HG02763 (cell line): ENCODE measurements at regions not wholly inside any gene's neighbourhood (a gene's known extent, or its start where the extent isn't known, plus 50 kb on each side); places are given as distances from the start of the nearest gene placed in this dataset.
"Not testable (repeated sequence)": the region's sequence is repeated elsewhere in the genome, so short reads cannot be mapped to it uniquely, and the experiment has no call there.

Source experiments
- ATAC-seq: cut with Tn5 transposase; IDR thresholded peaks from one replicate; pipeline ENCODE4 v1.9.1; 2021; ENCODE audit warnings: mild to moderate bottlenecking, moderate library complexity; ENCODE audit not compliant: unreplicated experiment

DNA sequence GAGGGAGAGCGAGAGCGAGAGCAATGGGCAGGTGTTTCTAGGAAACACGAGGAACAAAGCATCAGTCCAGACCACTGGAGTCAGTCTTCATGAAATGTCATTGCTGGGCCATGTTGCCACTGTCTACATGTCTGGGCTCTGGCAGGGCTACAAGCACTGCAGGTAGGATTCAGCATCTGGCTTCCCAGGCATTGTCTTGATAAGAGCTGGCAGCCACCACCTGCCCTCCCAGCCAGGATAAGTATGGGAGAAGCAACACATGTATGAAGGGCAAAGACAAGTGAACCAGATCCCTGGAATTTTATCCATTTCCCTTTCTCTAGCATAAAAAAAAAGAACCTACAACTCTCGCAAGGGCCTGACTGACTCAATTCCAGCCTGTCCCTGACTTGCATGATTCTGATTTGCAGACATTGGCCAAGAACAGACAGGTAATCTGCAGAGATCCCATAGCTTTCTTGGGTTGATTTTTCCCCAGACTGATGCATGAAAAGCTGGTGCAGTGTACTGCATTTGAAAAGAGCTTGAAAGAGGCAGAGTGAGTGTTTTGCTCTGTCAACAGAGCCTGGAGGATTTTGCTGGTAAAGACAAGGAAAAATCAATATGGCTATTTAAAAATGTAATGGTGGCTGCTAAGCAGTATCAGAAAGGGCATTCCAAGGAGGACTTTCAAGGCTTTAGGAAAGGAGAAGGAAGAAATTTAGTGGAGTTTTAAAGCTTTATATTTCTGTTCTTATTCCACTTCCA is 157.2 kb upstream of the MYRIP start:
- no peak for ATAC-seq

DNA sequence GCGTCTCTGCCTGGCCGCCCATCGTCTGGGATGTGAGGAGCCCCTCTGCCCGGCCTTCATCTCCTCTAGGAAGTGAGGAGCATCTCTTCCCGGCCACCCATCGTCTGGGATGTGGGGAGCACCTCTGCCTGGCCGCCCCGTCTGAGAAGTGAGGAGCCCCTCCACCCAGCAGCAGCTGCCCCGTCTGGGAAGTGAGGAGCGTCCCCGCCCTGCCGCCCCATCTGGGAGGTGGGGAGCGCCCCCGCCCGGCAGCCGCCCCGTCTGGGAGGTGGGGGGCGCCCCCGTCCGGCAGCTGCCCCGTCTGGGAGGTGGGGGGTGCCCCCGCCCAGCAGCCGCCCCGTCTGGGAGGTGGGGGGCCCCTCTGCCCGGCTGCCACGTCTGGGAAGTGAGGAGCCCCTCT is 153.7 kb upstream of the MYRIP start:
- not testable (repeated sequence) for ATAC-seq

DNA sequence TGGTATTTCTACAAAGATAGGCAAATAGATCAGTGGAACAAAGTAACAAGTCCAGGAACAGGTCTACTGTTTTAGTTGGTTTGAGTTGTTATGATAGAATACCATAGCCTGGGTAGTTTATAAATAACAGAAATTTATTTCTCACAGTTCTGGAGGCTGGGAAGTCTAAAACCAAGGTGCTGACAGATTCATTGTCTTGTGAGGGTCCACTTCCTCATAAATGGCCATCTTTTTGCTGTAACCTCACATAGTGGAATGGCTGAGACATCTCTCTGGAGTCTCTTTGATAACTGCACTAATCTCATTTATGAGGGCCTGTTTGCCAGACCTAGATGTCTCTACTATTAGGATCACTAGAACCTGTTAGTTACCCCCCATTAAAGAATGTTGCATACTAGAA is 152.3 kb upstream of the MYRIP start:
- ATAC-seq = no peak

DNA sequence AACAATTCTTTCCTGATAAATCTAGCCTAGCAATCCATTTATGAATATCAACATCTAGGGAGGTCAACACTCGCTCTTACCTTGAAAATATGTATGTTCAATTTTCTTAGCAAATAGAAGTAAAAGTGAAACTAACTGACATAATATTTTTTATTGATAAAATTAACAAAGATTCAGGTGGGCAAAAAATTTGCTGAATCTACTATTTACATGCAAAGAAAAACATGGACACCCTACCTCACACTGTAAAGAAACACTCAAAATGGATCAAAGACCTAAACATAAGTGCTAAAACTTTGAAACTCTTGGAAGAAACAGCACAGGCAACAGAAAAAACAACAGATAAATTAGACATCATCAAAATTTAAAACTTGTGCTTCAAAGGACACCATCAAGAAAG is 151.6 kb upstream of the MYRIP start:
- no peak for ATAC-seq

DNA sequence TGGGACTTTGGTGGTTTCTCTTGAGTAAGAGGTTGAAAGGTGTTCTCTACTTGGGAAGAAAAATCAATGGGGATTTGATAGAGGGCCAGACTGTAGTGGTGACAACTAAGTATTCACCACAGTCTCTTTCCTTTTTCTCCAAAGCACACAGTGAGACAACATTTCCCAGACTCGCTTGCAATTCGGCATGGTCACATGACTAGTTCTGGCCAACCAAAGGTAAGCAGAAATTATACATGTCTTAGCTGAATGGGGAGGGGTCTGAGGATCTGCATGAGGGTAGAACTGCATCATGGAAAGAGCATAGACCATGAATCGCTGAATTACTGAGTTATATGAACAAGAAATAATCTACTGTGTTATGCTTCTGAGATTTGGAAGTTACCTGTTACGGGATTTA is 144.5 kb upstream of the MYRIP start:
- ATAC-seq = no peak

DNA sequence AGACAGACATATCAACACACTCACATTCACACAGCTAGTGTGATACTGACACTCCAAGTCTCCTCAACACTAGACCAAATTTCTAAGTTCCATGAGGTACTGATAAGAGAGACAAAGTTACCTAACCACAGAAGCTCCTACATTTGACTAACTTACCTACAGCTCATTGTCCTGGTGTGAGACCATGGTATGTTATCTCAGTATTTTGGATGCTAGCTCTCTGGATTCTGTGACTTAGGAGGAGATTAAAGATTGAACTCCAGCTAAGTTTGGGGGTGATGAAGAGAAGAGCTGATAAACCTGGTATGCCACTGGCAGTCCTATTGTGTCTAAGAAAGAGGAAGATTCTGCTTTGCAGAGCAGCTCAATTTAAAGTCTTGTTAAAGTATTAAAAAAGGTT is 144.0 kb upstream of the MYRIP start:
- ATAC-seq = no peak

DNA sequence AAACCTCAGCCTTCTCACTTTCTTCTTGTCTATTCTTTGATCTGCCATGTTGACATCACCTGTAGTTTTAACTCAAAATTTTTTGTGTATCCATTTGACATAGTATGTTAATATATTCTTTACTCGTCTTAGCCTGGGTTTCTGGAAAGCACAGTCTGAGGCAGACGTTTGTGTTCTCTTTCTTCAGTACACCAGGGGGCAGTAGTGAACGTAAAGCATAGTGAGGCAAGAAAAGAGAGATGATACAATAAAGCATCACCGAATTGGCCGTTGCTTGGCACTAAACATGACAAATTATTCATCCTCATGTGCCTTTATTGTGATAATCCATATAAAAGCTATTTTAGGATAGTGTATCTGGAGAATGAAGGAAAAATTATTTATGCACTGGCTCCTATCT is 141.0 kb upstream of the MYRIP start:
- no peak for ATAC-seq

DNA sequence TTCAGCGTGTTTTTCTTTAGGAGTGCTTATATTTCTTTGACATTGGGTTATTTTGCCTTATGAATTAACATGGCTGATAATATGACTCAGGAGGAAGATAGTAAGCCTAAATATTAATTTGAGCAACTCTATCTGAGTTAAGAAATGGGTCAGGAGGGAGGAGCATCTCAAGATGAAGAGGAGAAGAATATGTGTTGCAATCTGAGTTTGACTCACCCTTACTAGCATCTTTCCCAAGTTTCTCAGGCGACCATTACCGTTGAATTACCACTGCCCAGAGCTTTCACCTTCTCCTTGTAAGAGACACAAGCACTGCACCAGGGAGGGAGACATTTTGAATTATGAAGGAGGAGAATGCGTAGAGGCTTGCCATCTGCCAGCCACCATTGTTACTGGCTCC is 138.3 kb upstream of the MYRIP start:
- ATAC-seq = no peak

DNA sequence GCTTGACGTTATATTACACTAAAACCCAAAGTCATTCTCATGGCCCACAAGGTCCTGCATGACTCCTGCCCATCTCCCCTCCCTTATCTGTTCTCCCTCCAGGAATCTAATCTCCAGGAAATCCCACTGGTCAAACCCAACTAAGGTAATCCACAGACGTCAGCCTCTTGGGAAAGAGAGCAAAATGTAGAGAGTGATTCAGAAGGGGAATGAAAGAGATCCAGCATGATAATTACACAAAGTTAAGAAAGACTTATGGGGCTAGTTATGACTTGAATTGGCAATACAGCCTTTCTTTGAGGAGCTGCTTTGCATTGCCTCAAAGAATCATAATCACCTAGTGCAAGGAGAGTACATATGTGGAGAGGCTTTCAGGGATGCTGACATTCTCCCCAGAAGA is 137.8 kb upstream of the MYRIP start:
- ATAC-seq = no peak

DNA sequence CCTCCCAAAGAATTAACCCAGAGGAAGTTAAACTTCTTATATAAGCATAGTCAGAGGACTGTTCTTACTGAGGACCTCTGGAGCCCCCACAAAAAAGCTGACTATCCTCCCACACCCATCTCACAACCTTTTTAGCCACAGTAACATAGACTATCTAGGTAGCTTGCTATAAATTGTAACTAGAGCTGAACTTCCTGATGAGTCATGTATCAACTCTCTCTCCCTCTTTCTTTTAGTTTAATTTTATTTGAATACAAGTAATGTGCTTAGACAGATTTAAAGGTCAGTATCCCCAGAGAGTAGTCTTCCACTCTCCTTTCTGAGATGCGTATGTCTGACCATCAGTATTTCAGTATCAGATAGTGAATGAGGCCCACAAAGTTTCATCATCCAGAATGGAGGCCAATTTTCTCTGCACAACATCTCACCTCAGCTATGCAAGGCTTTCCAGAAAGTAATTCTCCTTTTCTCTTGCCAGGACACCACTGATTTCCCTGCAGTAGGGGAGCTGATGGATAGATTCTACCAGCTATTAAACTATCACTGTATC is 104.0 kb upstream of the MYRIP start:
- no peak for ATAC-seq

DNA sequence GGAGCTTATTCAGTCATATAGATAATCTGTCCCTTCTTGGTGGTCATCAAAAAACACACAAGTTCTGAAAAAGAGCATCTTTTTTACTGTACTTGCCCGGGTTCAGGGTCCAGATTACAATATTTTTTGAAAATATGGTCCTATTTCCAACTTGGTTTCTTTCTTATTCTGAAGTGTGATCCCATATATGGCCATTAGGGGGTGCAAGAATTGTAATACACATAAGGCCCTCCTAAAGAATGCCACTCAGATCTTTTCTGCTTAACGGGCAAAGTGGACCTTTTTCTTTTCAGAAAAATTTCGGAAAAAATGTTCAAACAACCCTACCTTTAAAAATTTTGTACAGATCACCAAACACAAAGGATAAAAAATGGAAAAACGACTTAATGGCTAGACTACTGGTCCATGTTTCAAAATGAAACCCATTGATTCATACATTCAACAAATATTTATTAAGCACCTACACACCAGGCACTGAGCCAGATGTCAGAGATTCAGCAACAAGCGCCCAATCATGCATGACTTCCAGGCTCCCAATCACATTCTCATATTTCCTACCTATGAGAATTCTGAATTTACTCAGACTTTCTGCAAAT is 102.0 kb upstream of the MYRIP start:
- no peak for ATAC-seq

DNA sequence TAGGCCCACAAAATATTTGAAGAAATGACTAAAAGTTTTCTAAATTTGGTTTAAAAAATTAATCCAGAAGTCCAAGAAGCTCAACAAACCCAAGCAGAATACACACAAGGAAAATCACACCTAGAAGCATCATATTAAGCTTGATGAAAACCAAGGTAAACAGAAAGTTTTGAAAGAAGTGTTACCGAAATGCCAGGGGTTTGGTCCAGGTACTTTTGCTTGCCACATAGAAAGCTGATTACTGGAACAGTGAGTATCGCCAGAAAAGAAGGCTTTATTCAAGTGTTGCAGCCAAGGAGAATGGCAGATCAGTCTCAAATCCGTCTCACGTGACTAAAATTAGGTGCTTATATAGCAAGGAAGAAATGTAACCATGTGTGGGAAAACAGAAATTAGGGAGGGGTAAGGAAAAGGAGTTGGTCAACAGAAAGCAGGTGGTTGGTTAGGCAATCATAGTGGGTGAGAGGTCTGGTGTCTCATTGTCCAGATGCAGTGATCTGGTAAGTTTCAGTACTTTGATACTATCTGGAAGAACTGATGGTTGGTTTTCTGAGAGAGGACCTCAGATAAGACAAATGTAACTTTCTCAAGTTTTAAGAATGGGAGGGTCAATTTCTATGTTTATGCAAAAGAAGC is 96.9 kb upstream of the MYRIP start:
- no peak for ATAC-seq

DNA sequence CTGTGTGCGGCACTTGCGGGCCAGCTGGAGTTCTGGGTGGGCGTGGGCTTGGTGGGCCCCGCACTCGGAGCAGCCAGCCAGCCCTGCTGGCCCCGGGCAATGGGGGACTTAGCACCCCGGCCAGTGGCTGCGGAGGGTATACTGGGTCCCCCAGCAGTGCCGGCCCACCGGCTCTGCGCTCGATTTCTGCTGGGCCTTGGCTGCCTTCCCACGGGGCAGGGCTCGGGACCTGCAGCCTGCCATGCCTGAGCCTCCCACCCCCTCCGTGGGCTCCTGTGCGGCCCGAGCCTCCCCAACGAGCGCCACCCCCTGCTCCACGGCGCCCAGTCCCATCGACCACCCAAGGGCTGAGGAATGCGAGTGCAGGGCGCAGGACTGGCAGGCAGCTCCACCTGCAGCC is 96.1 kb upstream of the MYRIP start:
- not testable (repeated sequence) for ATAC-seq

DNA sequence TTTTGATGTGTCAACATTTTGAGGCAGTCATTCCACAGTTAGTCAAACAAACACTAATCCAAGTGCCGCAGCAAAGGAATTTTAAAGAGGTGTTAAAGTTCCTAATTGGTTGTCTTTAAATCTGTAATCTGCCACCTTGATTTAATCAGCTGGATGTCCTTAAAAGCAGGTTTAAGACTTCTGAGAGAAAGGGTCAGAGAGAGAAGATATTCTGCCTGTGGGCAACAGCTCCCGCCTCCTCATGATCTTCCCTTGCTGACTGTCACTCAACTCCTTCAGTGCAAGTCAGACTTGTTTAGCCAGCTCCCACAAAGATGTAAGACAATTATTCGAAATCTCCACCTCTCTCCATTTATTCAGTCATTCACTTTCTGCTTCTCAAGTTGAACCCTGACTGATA is 92.6 kb upstream of the MYRIP start:
- ATAC-seq = no peak

DNA sequence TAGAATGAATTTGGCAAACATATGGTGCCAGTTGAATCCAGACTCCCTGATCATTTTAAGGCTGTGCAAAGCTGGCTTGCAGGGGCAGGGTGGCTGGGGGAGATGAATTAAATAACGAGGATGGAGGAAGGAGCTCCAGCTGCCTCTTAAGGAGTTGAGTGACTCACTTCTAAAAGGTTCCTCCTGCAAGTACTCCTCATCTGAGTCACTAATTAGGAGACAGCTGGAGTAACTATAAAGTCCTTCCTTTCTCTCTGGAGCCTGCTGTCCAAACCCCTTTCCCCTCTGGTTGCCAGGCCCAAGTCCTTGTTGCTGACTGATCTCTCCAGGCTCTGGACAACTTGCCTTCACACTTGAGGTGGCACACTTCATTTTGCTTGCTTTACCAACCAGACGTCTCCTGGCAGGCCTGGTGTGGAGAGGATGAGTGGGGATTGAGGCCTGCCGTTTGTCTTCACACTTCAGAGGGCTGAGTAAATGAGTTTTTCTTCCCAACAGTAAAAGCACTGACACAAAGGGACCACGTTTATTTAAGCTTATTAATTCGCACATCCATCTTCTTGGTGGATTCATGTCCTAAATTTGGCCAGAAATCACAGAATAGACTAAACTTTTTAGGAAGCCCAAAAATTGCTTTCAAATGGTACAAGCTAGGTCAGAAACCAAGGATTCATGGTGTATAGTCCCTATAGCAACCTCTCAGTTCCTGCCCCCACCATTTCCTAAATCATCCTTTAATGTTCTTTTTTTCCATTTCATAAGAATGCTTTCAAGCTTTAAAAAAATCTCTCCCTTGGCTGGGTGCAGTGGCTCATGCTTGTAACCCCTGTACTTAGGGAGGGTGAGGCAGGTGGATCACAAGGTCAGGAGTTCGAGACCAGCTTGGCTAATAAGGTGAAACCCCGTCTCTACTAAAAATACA is 90.5 kb upstream of the MYRIP start:
- ATAC-seq = no peak

DNA sequence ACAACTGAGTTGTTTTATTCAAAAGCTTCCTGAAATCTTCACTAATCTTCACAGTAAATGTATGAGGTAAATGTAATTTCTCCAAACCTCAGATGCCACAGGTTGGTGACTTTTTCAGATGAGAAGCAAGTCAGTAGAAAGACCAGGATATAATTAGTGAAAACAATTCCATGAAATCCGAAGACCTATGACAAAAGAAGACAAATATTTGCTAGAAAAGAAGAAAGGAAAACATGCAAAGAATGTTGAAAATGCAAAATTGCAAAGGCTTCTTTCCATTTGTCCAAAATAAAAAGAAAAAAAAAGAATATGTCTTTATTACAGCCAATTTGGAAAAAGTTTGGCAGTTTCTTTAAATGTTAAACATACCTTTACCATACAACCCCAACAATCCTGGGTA is 88.3 kb upstream of the MYRIP start:
- ATAC-seq = no peak

DNA sequence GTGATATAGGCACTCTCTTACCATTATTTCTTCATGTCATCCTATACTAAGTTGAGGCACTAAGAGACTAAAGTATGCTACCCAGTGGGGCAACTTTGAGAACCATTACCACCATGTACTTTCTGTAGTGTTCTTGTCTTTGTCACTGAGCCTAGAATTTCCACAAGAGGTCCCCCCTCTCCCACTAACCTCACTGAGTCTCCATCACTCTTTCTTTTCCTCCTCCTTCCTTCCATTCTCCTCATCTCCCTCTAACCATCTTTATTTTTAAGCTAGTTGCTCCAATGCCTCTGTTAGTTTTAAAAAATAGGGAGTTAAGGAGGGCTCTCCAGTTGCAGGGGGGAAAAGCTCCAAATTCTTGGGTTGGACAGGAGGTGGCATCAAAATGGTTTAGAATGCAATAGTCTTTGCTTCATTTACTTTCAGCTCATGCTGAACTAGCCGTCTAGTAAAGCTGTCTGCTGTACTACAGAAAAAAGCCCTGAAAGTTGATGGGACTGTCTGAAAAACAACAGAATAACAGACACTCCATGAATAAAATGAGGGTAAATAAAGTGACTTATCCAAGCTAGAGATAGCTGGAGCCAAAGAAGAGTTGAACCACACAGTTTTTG is 85.1 kb upstream of the MYRIP start:
- no peak for ATAC-seq

DNA sequence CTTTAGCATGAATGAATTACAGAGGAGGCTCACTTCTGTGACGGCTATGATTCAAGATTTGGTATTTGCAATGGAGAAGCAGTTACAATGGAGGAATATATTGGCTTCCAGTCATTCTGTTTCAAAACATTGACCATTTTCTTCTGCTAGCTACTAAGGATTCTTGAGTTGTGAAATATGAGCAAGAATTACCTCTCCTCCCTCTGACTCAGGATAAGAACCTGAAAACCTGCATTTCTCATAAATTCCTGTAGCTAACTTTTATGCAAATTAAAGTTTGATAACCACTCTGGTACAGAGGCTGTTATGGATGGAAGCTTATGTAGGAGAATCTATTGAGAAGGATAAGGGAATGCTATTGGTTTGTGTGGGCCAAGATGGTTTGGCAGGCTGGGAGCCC is 84.1 kb upstream of the MYRIP start:
- no peak for ATAC-seq

DNA sequence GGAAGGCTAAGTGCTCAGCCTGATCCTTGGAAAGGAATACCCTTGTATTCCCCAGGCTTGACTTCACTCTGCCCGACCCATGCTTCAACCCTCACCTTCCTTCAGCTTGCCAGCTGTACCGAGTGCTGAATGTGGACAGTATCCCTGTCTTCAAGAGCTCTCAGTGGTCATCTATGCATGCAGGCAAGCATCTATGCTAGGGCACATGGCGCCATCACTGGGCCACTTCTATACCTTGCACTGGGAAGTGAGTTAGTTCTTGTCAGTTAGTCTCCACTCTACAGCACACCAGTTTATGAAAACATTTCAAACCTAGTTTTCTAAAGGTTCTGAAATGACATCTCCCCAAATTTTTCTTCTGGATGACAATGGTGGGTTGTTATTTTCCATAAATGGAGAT is 82.0 kb upstream of the MYRIP start:
- no peak for ATAC-seq

DNA sequence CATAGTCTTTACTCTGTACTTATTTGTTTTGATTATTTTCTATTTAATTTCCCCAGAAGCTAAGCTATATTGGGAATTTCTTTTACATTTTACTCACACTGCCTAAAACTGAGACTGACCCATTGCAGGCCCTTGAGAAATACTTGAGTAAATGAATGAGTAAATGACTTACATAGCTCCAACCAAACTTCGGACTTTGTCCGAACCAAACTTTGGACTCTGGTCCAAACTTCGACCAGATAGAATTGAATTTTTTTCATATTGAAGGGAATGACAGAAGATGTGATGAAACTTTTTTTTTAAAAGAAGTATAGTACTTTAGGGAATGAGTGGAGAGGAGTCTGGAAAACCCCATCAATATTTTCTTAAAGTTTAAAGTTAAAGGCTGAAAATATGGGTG is 75.6 kb upstream of the MYRIP start:
- ATAC-seq = no peak

DNA sequence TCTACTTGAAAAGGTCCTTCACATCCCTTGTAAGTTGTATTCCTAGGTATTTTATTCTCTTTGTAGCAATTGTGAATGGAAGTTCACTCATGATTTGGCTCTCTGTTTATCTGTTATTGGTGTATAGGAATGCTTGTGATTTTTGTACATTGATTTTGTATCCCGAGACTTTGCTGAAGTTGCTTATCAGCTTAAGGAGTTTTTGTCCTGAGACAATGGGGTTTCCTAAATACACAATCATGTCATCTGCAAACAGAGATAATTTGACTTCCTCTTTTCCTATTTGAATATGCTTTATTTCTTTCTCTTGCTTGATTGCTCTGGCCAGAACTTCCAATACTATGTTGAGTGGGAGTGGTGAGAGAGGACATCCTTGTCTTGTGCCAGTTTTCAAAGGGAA is 69.8 kb upstream of the MYRIP start:
- not testable (repeated sequence) for ATAC-seq
